ENCODE measurements at regions not wholly inside any gene's neighbourhood (a gene's known extent, or its start where the extent isn't known, plus 50 kb on each side); places are given as distances from the start of the nearest gene placed in this dataset.

- TF ChIP-seq CTCF (IDR thresholded peaks at IDR 0.05; ENCODE audit: poor library complexity, severe bottlenecking), result no peak
- no peak for TF ChIP-seq EZH2 (IDR thresholded peaks at IDR 0.05; ENCODE audit: borderline replicate concordance, insufficient read depth, low read length, poor library complexity, severe bottlenecking)
- no peak for TF ChIP-seq EP300 (conservative IDR thresholded peaks at IDR 0.05; ENCODE audit: poor library complexity, severe bottlenecking)
- no peak for TF ChIP-seq REST (IDR thresholded peaks at IDR 0.05; ENCODE audit: borderline replicate concordance)
- no peak for TF ChIP-seq SMC3 (conservative IDR thresholded peaks at IDR 0.05; ENCODE audit: poor library complexity)
- no peak for TF ChIP-seq RAD21 (conservative IDR thresholded peaks at IDR 0.05)
- no peak for TF ChIP-seq TAF1 (IDR thresholded peaks at IDR 0.05; ENCODE audit: low read depth)
- no peak for TF ChIP-seq POLR2AphosphoS5 (IDR thresholded peaks at IDR 0.05)
- TF ChIP-seq MXI1 (conservative IDR thresholded peaks at IDR 0.05; ENCODE audit: poor library complexity, severe bottlenecking), result no peak
These were observed 379.8 kb downstream of the PTPRC start for GRCh38 chr1:199018471-199019135.

Measured in neural cell (in vitro differentiated cells).